HEK293 (cell line): ENCODE measurements at regions not wholly inside any gene's neighbourhood (a gene's known extent, or its start where the extent isn't known, plus 50 kb on each side); places are given as distances from the start of the nearest gene placed in this dataset.

Experiments used
- MEIS1 ChIP-seq: sonication (generic); formaldehyde crosslinking; IDR thresholded peaks from 2 replicates; pipeline ENCODE4 v1.8.1; 2022; ENCODE audit warnings: missing genetic modification reagents, mild to moderate bottlenecking, borderline replicate concordance
- ZBTB7A ChIP-seq: fragments of 450-650 bp; formaldehyde crosslinking; IDR thresholded peaks from 2 replicates; pipeline ENCODE4 v1.5.1; 2016; ENCODE audit warnings: low read depth, missing biosample characterization, missing genetic modification characterization
- ZNF112 ChIP-seq: fragments of 450-650 bp; formaldehyde crosslinking; IDR thresholded peaks from 2 replicates; pipeline ENCODE4 v1.5.0; 2017; ENCODE audit warnings: missing biosample characterization, missing genetic modification characterization
- ZNF211 ChIP-seq: fragments of 450-650 bp; formaldehyde crosslinking; IDR thresholded peaks from 2 replicates; pipeline ENCODE4 v1.5.1; 2016; ENCODE audit warnings: low read depth, missing biosample characterization, missing genetic modification characterization
- ZNF555 ChIP-seq: fragments of 450-650 bp; formaldehyde crosslinking; conservative IDR thresholded peaks from 2 replicates; pipeline ENCODE4 v1.5.1; 2017; ENCODE audit warnings: missing biosample characterization, mild to moderate bottlenecking, missing genetic modification characterization, inconsistent platforms
- TF ChIP-seq, protein P1 (sequence below): fragments of 450-650 bp; formaldehyde crosslinking; IDR thresholded peaks from 2 replicates; pipeline ENCODE4 v1.5.1; 2016; ENCODE audit warnings: missing biosample characterization, missing genetic modification characterization
- TF ChIP-seq, protein P2 (sequence below): fragments of 450-650 bp; formaldehyde crosslinking; IDR thresholded peaks from 2 replicates; pipeline ENCODE4 v1.5.1; 2016; ENCODE audit warnings: missing biosample characterization, missing genetic modification characterization
- TF ChIP-seq, protein P3 (sequence below): fragments of 450-650 bp; formaldehyde crosslinking; IDR thresholded peaks from 2 replicates; pipeline ENCODE4 v1.5.1; 2016; ENCODE audit warnings: missing biosample characterization, missing genetic modification characterization
- TF ChIP-seq, protein P4 (sequence below): IDR thresholded peaks from 2 replicates; pipeline ENCODE4 v1.6.1; 2011; ENCODE audit warnings: mild to moderate bottlenecking, low read depth, low read length, borderline replicate concordance
- TF ChIP-seq, protein P5 (sequence below): fragments of 450-650 bp; formaldehyde crosslinking; IDR thresholded peaks from 2 replicates; pipeline ENCODE4 v1.5.1; 2016; ENCODE audit warnings: missing biosample characterization, missing genetic modification characterization
- TF ChIP-seq, protein P6 (sequence below): fragments of 450-650 bp; formaldehyde crosslinking; IDR thresholded peaks from 2 replicates; pipeline ENCODE4 v1.5.1; 2016; ENCODE audit warnings: missing biosample characterization, missing genetic modification characterization, low read depth

DNA sequence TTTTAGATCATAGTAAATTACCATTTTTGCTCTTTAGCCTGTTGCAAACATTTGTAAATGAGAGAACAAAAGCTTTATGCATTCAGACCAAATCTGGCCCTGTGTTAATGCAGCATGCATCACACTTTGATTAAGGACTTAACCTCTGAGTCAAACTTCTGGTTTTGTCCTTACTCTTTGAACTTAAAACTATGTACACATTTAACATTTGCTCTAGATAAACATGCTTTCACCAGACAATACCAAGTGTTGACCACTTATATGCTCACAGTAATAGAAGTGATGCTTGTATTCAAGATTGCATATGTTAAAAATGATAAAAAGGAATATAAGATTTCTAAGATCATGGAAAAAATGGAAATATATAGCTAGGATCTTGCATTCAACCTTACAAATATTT, 1095.3 kb downstream of the ADGRL2 start:
- TF ChIP-seq ZNF555 (tag by site-specific recombination) (no peak), ZBTB7A (no peak), ZNF211 (tag by site-specific recombination) (no peak), MEIS1 (CRISPR knock-in tag) (no peak), ZNF112 (tag by site-specific recombination) (no peak)
- TF ChIP-seq, protein P1, sequence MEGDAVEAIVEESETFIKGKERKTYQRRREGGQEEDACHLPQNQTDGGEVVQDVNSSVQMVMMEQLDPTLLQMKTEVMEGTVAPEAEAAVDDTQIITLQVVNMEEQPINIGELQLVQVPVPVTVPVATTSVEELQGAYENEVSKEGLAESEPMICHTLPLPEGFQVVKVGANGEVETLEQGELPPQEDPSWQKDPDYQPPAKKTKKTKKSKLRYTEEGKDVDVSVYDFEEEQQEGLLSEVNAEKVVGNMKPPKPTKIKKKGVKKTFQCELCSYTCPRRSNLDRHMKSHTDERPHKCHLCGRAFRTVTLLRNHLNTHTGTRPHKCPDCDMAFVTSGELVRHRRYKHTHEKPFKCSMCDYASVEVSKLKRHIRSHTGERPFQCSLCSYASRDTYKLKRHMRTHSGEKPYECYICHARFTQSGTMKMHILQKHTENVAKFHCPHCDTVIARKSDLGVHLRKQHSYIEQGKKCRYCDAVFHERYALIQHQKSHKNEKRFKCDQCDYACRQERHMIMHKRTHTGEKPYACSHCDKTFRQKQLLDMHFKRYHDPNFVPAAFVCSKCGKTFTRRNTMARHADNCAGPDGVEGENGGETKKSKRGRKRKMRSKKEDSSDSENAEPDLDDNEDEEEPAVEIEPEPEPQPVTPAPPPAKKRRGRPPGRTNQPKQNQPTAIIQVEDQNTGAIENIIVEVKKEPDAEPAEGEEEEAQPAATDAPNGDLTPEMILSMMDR (tag by site-specific recombination) = no peak
- TF ChIP-seq, protein P2, sequence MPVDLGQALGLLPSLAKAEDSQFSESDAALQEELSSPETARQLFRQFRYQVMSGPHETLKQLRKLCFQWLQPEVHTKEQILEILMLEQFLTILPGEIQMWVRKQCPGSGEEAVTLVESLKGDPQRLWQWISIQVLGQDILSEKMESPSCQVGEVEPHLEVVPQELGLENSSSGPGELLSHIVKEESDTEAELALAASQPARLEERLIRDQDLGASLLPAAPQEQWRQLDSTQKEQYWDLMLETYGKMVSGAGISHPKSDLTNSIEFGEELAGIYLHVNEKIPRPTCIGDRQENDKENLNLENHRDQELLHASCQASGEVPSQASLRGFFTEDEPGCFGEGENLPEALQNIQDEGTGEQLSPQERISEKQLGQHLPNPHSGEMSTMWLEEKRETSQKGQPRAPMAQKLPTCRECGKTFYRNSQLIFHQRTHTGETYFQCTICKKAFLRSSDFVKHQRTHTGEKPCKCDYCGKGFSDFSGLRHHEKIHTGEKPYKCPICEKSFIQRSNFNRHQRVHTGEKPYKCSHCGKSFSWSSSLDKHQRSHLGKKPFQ (tag by site-specific recombination) = no peak
- TF ChIP-seq, protein P3, sequence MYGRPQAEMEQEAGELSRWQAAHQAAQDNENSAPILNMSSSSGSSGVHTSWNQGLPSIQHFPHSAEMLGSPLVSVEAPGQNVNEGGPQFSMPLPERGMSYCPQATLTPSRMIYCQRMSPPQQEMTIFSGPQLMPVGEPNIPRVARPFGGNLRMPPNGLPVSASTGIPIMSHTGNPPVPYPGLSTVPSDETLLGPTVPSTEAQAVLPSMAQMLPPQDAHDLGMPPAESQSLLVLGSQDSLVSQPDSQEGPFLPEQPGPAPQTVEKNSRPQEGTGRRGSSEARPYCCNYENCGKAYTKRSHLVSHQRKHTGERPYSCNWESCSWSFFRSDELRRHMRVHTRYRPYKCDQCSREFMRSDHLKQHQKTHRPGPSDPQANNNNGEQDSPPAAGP = no peak
- TF ChIP-seq, protein P4, sequence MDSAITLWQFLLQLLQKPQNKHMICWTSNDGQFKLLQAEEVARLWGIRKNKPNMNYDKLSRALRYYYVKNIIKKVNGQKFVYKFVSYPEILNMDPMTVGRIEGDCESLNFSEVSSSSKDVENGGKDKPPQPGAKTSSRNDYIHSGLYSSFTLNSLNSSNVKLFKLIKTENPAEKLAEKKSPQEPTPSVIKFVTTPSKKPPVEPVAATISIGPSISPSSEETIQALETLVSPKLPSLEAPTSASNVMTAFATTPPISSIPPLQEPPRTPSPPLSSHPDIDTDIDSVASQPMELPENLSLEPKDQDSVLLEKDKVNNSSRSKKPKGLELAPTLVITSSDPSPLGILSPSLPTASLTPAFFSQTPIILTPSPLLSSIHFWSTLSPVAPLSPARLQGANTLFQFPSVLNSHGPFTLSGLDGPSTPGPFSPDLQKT = no peak
- TF ChIP-seq, protein P5, sequence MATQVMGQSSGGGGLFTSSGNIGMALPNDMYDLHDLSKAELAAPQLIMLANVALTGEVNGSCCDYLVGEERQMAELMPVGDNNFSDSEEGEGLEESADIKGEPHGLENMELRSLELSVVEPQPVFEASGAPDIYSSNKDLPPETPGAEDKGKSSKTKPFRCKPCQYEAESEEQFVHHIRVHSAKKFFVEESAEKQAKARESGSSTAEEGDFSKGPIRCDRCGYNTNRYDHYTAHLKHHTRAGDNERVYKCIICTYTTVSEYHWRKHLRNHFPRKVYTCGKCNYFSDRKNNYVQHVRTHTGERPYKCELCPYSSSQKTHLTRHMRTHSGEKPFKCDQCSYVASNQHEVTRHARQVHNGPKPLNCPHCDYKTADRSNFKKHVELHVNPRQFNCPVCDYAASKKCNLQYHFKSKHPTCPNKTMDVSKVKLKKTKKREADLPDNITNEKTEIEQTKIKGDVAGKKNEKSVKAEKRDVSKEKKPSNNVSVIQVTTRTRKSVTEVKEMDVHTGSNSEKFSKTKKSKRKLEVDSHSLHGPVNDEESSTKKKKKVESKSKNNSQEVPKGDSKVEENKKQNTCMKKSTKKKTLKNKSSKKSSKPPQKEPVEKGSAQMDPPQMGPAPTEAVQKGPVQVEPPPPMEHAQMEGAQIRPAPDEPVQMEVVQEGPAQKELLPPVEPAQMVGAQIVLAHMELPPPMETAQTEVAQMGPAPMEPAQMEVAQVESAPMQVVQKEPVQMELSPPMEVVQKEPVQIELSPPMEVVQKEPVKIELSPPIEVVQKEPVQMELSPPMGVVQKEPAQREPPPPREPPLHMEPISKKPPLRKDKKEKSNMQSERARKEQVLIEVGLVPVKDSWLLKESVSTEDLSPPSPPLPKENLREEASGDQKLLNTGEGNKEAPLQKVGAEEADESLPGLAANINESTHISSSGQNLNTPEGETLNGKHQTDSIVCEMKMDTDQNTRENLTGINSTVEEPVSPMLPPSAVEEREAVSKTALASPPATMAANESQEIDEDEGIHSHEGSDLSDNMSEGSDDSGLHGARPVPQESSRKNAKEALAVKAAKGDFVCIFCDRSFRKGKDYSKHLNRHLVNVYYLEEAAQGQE (tag by site-specific recombination) = no peak
- TF ChIP-seq, protein P6, sequence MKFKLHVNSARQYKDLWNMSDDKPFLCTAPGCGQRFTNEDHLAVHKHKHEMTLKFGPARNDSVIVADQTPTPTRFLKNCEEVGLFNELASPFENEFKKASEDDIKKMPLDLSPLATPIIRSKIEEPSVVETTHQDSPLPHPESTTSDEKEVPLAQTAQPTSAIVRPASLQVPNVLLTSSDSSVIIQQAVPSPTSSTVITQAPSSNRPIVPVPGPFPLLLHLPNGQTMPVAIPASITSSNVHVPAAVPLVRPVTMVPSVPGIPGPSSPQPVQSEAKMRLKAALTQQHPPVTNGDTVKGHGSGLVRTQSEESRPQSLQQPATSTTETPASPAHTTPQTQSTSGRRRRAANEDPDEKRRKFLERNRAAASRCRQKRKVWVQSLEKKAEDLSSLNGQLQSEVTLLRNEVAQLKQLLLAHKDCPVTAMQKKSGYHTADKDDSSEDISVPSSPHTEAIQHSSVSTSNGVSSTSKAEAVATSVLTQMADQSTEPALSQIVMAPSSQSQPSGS = no peak
